Dendritic cell treated with granulocyte-macrophage colony-stimulating factor and Interleukin-4, amounts not matched to agents 40 ng/mL and 50 ng/mL, for 4 days (primary cell): ENCODE measurements at regions not wholly inside any gene's neighbourhood (a gene's known extent, or its start where the extent isn't known, plus 50 kb on each side); places are given as distances from the start of the nearest gene placed in this dataset.
"Not testable (repeated sequence)": the region's sequence is repeated elsewhere in the genome, so short reads cannot be mapped to it uniquely, and the experiment has no call there.

Experiments used
- H3K27ac Mint-ChIP-seq: one replicate; pipeline ENCODE4 v1.8.0; 2022; ENCODE audit warnings: mild to moderate bottlenecking, mixed read lengths
- H3K27me3 Mint-ChIP-seq: one replicate; pipeline ENCODE4 v1.8.0; 2022; ENCODE audit warnings: mild to moderate bottlenecking, mixed read lengths
- H3K36me3 Mint-ChIP-seq: one replicate; pipeline ENCODE4 v1.8.0; 2022; ENCODE audit warnings: low read depth, mixed read lengths
- H3K4me1 Mint-ChIP-seq: one replicate; pipeline ENCODE4 v1.8.0; 2022; ENCODE audit warnings: low read depth, mixed read lengths
- H3K4me3 Mint-ChIP-seq: one replicate; pipeline ENCODE4 v1.8.0; 2022; ENCODE audit warnings: mild to moderate bottlenecking, moderate library complexity, mixed read lengths
- H3K9me3 Mint-ChIP-seq: one replicate; pipeline ENCODE4 v1.8.0; 2022; ENCODE audit warnings: mixed read lengths
- intact Hi-C: fragments of 100-400 bp; cut with micrococcal nuclease; formaldehyde crosslinking; loops from one replicate; pipeline ENCODE4 v1.15.0; 2022

GRCh38 chr10:33833566-33833965 lies 499.1 kb upstream of the NRP1 start:
- Mint-ChIP-seq H3K4me3 (no peak overlapping the region), H3K27me3 (peaks cover 14% of the 10 kb centered on the region), H3K9me3 (no peaks in the 10 kb centered on the region), H3K4me1 (no peaks in the 10 kb centered on the region), H3K36me3 (no peaks in the 10 kb centered on the region), H3K27ac (no peak overlapping the region)
- intact Hi-C loops, result no loop called here

- H3K4me1 Mint-ChIP-seq, result no peaks in the 10 kb centered on the region
- H3K4me3 Mint-ChIP-seq, result no peak overlapping the region
- H3K27me3 Mint-ChIP-seq, result peaks cover 16% of the 10 kb centered on the region
- H3K27ac Mint-ChIP-seq, result no peak overlapping the region
- intact Hi-C loops, result no loop called here
- no peaks in the 10 kb centered on the region for H3K36me3 Mint-ChIP-seq
- no peaks in the 10 kb centered on the region for H3K9me3 Mint-ChIP-seq
Measured at GRCh38 chr10:33832124-33832787, 497.8 kb upstream of the NRP1 start.

DNA sequence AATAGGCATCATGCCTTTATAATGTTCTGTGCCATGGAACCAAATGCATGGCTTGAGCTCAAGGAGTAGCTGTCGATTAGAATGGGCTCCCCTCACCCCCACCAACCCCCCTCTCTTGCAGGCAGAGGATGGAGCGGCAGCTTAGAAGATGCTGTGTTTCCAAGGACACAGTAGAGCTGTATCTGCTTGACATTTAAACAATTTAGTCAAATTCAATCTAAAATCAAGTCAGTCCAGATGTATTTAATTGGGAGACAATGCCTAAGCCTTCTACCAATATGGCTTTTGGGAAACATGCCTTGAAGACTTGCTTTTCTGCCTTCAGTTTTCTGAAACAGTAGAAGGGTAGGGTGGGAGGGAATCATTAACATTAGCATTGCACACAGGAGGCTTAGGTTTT lies 497.1 kb upstream of the NRP1 start:
- Mint-ChIP-seq H3K4me3 (no peak overlapping the region), H3K4me1 (no peaks in the 10 kb centered on the region), H3K27me3 (peaks cover 15% of the 10 kb centered on the region), H3K9me3 (no peaks in the 10 kb centered on the region), H3K27ac (no peak overlapping the region), H3K36me3 (no peaks in the 10 kb centered on the region)
- intact Hi-C loops, result no loop called here

- H3K9me3 Mint-ChIP-seq, H3K27ac Mint-ChIP-seq, H3K4me1 Mint-ChIP-seq, H3K36me3 Mint-ChIP-seq, H3K4me3 Mint-ChIP-seq, intact Hi-C loops: not testable (repeated sequence)
- peaks cover 12% of the 10 kb centered on the region for H3K27me3 Mint-ChIP-seq
Measured at GRCh38 chr10:33829899-33830298, 495.4 kb upstream of the NRP1 start.

- Mint-ChIP-seq H3K4me3 (no peak overlapping the region), H3K27me3 (peaks cover 12% of the 10 kb centered on the region), H3K36me3 (no peaks in the 10 kb centered on the region), H3K4me1 (no peaks in the 10 kb centered on the region), H3K9me3 (peaks cover 1% of the 10 kb centered on the region), H3K27ac (no peak overlapping the region)
- intact Hi-C loops, result no loop called here
Measured at GRCh38 chr10:33828592-33828991, 494.1 kb upstream of the NRP1 start.

GRCh38 chr10:33826186-33826585 lies 491.7 kb upstream of the NRP1 start:
- no peaks in the 10 kb centered on the region for H3K36me3 Mint-ChIP-seq
- H3K4me3 Mint-ChIP-seq, result no peak overlapping the region
- H3K9me3 Mint-ChIP-seq, result peaks cover 7% of the 10 kb centered on the region
- H3K27me3 Mint-ChIP-seq, result peaks cover 11% of the 10 kb centered on the region
- intact Hi-C loops, result no loop called here
- H3K4me1 Mint-ChIP-seq, result peaks cover 6% of the 10 kb centered on the region
- H3K27ac Mint-ChIP-seq, result no peak overlapping the region

DNA sequence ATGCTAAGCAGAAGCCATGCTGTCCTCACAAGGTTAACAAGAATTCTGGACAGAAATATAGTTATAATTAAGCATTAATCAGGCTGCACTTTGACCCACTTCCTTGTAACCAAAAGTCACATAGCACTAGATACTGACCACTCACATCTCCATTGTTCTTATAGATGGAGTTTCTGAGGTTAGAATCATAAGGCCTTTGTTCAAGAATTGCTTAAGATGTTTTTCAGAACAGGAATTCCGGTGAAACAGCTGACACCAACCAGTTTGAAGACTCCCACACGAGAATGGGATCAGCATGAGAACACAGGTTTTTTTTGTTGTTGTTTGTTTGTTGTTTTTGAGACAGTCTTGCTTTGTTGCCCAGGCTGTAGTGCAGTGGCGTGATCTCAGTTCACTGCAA lies 488.3 kb upstream of the NRP1 start:
- no peak overlapping the region for H3K27ac Mint-ChIP-seq
- H3K4me1 Mint-ChIP-seq, result peaks cover 14% of the 10 kb centered on the region
- no peaks in the 10 kb centered on the region for H3K36me3 Mint-ChIP-seq
- H3K27me3 Mint-ChIP-seq, result peaks cover 7% of the 10 kb centered on the region
- intact Hi-C loops, result no loop called here
- H3K4me3 Mint-ChIP-seq, result no peak overlapping the region
- peaks cover 7% of the 10 kb centered on the region for H3K9me3 Mint-ChIP-seq

GRCh38 chr10:33820531-33820930 lies 486.1 kb upstream of the NRP1 start:
- Mint-ChIP-seq H3K4me1 (peaks cover 15% of the 10 kb centered on the region), H3K4me3 (no peak overlapping the region), H3K36me3 (no peaks in the 10 kb centered on the region), H3K27me3 (peaks cover 5% of the 10 kb centered on the region), H3K9me3 (peaks cover 7% of the 10 kb centered on the region), H3K27ac (no peak overlapping the region)
- intact Hi-C loops, result no loop called here

DNA sequence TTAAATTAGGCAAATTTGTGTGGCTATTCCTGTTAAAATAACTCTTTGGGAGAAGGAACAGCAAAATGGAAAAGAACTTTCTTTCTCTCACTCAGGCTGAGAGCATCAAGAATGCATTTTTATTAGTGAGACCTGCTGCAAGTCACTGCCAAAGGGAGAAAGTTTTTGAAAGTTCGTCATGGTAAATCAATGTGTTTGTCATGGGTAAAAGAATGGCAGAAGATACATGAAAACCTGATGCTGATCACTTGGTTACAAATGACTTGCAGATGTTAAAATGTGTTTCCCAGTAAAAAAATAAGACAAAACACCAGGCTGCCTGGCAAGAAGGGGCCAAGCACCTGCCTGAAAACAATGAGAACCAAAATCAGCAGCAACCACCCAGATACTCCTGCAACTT lies 484.7 kb upstream of the NRP1 start:
- H3K4me3 Mint-ChIP-seq, result no peak overlapping the region
- peaks cover 7% of the 10 kb centered on the region for H3K9me3 Mint-ChIP-seq
- H3K36me3 Mint-ChIP-seq, result no peaks in the 10 kb centered on the region
- intact Hi-C loops, result no loop called here
- H3K27ac Mint-ChIP-seq, result no peak overlapping the region
- H3K27me3 Mint-ChIP-seq, result peaks cover 5% of the 10 kb centered on the region
- peaks cover 15% of the 10 kb centered on the region for H3K4me1 Mint-ChIP-seq

GRCh38 chr10:33818343-33818742 lies 483.9 kb upstream of the NRP1 start:
- H3K27ac Mint-ChIP-seq, result no peak overlapping the region

DNA sequence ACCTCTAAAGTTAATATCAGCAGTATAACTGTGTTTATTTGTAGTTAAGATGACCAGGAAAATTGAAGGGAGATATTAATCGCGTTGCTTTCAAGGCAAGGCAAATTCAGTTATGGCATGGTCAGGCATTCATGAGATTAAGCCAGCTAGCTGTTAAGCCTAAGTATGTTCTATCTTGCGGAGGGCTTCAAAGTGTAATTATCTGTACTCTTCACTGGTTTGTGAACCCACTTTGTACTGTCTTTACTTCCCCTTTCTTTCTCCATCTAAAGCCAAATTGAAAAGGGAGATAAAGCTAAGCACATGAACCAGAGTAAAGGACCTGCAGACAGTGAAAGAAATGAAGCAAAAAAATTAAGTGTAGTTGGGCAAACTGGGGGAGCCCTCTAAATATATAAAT lies 483.1 kb upstream of the NRP1 start:
- intact Hi-C loops, result no loop called here
- no peaks in the 10 kb centered on the region for H3K36me3 Mint-ChIP-seq
- H3K4me3 Mint-ChIP-seq, result no peak overlapping the region
- no peak overlapping the region for H3K27ac Mint-ChIP-seq
- H3K9me3 Mint-ChIP-seq, result no peaks in the 10 kb centered on the region
- peaks cover 9% of the 10 kb centered on the region for H3K4me1 Mint-ChIP-seq
- H3K27me3 Mint-ChIP-seq, result no peaks in the 10 kb centered on the region

More at GRCh38 chr10:33818343-33818742, 483.9 kb upstream of the NRP1 start:
- intact Hi-C loops, result no loop called here
- Mint-ChIP-seq H3K36me3 (no peaks in the 10 kb centered on the region), H3K4me1 (peaks cover 13% of the 10 kb centered on the region), H3K4me3 (no peak overlapping the region), H3K27me3 (peaks cover 3% of the 10 kb centered on the region), H3K9me3 (peaks cover 4% of the 10 kb centered on the region)

- Mint-ChIP-seq H3K27me3 (peaks cover 3% of the 10 kb centered on the region), H3K4me3 (no peak overlapping the region), H3K27ac (no peak overlapping the region), H3K9me3 (no peaks in the 10 kb centered on the region), H3K36me3 (no peaks in the 10 kb centered on the region), H3K4me1 (peaks cover 9% of the 10 kb centered on the region)
- intact Hi-C loops, result no loop called here
Measured at GRCh38 chr10:33815776-33816175, 481.3 kb upstream of the NRP1 start.

DNA sequence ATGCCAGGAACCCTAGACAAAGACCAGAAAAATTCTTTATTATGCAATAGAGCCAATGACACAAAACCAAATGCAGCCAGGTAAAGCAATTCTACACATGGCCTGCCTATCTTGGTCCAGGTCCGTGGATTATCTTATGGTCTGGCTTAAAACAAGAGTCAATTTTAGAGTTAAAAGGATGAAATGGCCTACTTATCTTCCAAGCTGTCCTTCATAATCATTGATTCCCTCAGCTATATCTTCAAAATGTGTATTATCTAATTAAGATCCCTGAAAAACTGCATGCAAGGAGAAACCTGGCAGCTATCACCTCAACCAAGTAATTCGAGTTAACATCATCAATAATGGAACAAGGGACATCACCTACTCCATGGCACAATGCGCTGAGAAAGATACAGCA lies 479.4 kb upstream of the NRP1 start:
- peaks cover 3% of the 10 kb centered on the region for H3K27me3 Mint-ChIP-seq
- H3K4me1 Mint-ChIP-seq, result peaks cover 9% of the 10 kb centered on the region
- H3K36me3 Mint-ChIP-seq, result no peaks in the 10 kb centered on the region
- H3K9me3 Mint-ChIP-seq, result no peaks in the 10 kb centered on the region
- H3K4me3 Mint-ChIP-seq, result no peak overlapping the region
- intact Hi-C loops, result no loop called here
- H3K27ac Mint-ChIP-seq, result no peak overlapping the region

DNA sequence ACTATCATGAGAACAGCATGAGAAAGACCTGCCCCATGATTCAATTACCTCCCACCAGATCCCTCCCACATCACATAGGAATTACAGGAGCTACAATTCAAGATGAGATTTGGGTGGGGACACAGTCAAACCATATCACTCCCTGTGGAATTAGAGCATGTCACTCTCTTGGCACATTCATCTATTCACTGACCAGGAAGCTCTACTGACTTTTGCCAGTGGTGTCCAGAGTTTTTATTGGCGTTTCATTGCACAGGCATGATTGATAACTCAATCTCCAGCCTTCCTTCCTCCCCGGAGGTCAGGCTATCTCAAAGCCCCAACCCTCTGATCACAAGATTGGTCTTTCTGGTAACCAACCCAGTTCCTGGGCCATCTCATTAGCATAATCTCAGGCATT lies 478.9 kb upstream of the NRP1 start:
- intact Hi-C loops, result no loop called here
- no peak overlapping the region for H3K27ac Mint-ChIP-seq
- H3K27me3 Mint-ChIP-seq, result peaks cover 3% of the 10 kb centered on the region
- H3K4me3 Mint-ChIP-seq, result no peak overlapping the region
- H3K36me3 Mint-ChIP-seq, result no peaks in the 10 kb centered on the region
- no peaks in the 10 kb centered on the region for H3K9me3 Mint-ChIP-seq
- peaks cover 7% of the 10 kb centered on the region for H3K4me1 Mint-ChIP-seq

DNA sequence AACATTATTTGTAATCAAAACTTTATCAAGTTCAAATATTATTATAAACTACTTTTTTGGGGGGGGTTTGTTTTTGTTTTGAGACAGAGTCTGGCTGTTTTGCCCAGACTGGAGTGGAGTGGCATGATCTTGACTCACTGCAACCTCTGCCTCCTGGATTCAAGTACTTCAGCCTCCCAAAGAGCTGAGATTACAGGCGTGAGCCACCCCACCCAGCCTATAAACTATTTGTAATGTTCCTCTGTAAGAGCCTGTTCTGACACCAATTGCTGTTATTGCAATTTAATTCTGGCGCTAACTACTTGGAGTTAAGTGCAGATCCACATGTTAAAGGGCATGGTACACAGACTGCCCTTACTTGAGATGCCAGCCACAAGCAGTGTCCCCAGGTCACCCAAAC lies 478.1 kb upstream of the NRP1 start:
- Mint-ChIP-seq H3K4me3 (no peak overlapping the region), H3K9me3 (no peaks in the 10 kb centered on the region), H3K4me1 (no peaks in the 10 kb centered on the region), H3K27ac (no peak overlapping the region), H3K27me3 (peaks cover 6% of the 10 kb centered on the region), H3K36me3 (no peaks in the 10 kb centered on the region)
- intact Hi-C loops, result no loop called here
